ENCODE measurements at regions not wholly inside any gene's neighbourhood (a gene's known extent, or its start where the extent isn't known, plus 50 kb on each side); places are given as distances from the start of the nearest gene placed in this dataset.

DNA sequence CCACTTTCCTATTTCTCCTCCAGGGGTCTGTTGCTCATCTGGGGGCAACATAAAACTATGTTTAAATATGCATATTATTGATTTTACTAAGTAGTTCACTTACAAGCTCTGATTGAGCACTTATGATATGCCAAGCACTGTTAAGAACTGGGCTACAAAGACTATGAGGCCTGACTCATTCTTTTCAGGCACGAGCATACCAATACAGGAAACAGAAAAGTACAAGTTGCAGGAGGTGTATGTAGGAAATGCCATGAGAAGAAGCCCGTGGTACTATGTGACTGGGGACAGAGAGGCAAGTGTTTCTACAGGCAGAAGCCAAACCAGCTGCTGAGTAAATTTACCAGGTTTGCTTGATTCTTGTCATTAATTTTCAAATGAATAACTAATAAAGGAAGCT, 120.4 kb upstream of the PTGFR start:
- no peak for DNase-seq

DNA sequence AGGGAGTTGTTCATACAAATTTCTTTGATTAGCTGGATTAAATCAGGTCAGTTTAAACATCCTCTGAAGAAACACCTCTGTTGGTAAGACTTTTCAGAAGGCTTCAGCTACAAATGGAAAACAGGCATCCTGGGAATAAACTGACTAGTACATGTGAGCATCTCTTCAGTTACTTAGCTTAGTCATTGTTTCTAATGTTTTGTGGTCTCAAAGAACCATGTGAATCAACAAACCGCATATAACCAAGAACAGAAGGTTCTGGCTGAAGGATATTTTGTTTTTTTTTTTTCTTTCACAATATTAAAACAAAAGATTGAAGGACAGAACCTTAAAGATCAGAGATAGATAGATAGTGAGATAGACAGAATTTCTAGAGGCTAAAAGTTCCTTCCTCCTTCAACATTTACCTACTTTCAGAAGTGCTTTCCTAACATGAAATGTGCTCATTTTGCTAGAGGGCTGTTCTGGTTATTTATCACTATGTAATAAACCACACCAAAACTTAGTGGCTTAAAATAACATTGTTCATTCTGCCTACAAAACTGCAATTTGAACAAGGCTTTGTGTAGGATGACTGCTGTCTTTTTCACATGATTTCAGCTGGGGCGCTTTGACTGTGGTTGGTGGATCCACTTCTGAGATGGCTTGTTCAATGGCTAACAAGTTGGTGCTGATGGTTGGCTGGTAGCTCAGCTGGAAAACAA, 119.8 kb upstream of the PTGFR start:
- DNase-seq = no peak

GRCh38 chr1:78373676-78374075, 117.1 kb upstream of the PTGFR start:
- no peak for DNase-seq

DNA sequence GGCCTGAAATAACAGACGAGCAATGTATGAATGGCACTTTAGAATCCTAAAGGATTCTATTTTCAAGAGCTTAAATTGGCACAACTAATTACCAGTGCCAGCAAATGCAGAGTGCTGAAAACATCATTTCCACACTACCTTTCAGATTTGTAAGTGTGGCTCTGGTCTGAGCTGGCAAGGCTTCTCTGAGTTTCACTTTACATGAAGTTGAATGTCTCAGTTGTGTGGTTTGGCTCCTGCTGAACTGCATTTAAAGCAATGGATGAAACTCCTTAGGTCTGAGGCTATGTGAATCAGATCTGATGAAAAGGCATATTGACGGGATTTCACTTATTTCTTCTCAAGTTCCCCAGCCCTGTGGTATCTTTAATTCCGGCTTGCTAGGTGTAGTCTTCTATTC, 114.8 kb upstream of the PTGFR start:
- no peak for DNase-seq

- no peak for DNase-seq
Observed at GRCh38 chr1:78377356-78377928, 113.3 kb upstream of the PTGFR start.

- DNase-seq = no peak
Observed at GRCh38 chr1:78383923-78384322, 106.9 kb upstream of the PTGFR start.

GRCh38 chr1:78385744-78386462, 104.9 kb upstream of the PTGFR start:
- DNase-seq = no peak

- no peak for DNase-seq
Observed at GRCh38 chr1:78387201-78387600, 103.6 kb upstream of the PTGFR start.

DNA sequence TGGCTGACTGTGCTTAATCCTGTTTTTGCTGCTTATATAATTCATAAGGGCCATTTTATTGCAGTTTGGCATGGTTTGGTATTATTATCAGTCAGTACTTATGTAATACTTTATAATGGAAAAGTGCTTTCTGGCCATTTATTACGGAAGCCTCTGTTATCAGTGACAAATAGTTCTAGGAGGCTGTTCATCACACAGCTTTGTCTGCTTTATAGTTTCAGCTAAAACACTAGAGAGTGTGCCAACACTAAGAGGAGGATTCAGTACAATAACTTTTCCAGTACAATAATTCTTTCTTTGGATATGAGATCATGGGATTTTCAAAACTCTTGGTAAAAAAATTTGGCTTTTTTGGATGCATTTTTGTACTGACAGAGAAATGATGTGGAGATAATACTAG, 102.9 kb upstream of the PTGFR start:
- no peak for DNase-seq

DNA sequence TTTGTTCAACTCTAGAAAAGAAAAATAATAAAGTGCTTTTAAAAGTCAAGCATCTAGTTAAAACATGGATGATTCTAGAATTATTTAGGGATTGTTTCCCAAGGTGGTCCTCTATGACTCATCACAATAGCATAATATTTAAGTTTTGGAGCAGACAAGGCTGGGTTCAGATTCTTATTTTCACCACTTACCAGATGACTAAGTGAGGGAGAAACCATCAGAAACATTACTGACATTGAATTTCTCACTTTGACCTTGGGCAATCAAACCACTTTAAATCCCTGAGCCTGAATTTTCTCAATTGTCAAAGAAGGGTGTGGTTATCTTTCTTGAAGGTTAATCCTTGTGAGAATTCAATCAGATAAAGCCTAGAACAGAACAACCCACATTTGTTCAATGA, 102.5 kb upstream of the PTGFR start:
- DNase-seq = no peak

DNA sequence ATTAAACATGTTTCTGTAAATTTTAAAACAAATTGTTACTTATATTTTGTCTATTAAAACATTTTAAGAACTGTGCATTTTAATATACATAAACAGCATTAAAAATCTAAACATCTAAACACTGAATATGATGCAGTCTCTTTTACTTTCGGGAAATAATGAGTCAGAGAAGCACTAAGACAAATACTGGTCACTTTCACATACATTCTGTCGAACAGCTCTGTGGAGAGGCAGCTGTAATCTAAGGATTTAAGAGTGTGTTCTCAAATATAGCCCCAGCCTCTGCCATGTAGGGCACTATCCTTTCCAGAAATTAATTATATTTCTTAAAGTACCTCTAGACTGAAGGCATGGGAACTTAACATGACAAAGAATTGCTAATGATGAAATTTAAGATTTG, 89.6 kb upstream of the PTGFR start:
- no peak for DNase-seq

DNA sequence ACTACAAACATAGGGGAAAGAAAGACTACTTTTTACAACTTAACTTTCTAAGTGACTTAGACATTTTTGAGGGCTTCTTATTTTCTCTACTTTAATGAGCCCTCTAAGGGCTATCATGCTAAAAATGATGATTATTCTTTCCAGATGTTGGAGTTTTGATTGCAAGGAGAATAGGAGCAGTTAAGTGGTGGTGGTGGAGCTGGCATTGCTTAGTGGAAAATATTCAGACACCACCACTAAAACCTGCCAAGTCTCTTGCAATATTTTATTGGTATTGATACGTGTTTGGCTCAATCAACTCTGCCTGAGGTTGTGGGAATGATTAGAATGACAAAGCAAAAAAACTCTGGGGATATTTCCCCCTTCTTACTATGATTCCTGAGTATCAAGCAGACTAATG, 82.6 kb upstream of the PTGFR start:
- DNase-seq = no peak

DNA sequence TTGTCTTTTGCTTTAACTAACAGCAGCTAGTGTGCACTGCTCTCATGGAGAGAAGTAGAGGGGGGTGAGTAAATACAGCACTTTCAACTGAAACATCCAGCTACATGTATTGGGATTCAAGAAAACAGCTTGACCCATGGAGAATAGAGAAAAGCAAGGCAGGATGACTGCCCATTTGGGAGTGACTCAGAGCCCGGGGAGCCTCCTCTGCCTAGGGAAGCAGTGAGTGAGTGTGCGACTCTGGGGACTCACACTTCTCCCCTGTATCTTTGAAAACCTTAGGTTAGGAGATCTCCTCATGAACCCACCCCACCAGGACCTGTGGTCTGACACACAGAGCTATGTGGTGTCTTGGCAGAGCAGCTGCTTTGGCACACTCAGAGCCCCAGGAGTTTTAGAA, 82.0 kb upstream of the PTGFR start:
- DNase-seq = no peak

- no peak for DNase-seq
Observed at GRCh38 chr1:78410643-78411042, 80.1 kb upstream of the PTGFR start.

DNA sequence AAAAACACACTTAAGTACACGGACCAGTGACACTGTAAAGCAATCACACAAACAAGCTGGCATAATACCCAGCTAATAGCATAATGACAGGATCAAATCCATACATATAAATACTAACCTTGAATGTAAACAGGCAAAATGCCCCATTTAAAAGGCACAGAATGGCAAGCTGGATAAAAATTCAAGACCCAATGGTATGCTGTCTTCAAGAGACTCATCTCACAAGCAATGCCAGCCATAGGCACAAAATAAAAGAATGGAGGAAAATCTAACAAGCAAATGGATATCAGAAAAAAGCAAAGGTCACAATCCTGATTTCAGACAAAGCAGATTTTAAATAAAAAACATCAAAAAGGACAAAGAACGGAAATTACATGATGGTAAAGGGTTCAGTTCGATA, 79.1 kb upstream of the PTGFR start:
- DNase-seq = no peak

- DNase-seq = no peak
Observed at GRCh38 chr1:78415165-78415564, 75.6 kb upstream of the PTGFR start.

- DNase-seq = no peak
Observed at GRCh38 chr1:78419309-78419708, 71.5 kb upstream of the PTGFR start.

GRCh38 chr1:78420181-78420580, 70.6 kb upstream of the PTGFR start:
- no peak for DNase-seq

GRCh38 chr1:78420688-78421087, 70.1 kb upstream of the PTGFR start:
- DNase-seq = no peak

GRCh38 chr1:78424720-78425119, 66.1 kb upstream of the PTGFR start:
- DNase-seq = no peak

GRCh38 chr1:78426408-78426807, 64.4 kb upstream of the PTGFR start:
- DNase-seq = no peak

DNA sequence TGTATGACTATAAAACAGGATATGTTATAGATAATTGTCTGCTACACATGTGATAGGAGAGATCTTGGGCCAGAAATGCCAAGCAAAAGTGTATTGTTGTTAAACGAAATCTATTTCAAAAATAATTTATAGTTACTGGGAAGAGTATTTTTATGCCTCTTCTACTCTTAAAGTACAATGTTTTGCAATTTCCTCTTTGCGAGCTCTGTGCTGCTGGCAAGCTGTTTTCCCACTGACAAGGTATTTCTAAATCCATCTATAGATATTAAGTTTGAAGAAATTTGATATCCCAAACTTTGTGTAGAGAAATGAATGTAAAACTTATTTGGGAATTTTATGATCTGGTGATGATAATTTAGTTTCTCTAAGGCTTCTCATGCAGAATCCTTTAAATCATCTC, 63.3 kb upstream of the PTGFR start:
- no peak for DNase-seq

DNA sequence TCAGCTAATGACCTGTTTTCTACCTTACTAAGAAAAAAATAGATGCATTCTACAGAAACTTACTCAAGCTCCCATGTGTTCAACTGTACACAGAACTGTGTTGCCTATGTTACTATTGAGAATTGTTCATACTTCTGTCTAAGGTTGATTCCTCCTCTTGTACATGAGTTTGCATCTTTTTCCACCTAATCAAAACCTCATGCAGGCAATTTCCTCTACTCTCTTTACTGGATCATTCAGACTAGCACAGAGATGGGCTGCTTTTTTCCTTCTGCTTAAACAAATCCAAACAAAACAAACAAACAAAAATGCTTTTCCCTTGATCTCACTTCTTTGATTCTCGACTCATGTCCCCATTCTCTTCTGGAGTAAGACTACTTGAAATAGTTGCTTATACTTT, 58.8 kb upstream of the PTGFR start:
- DNase-seq = no peak

GRCh38 chr1:78434351-78434750, 56.4 kb upstream of the PTGFR start:
- DNase-seq = no peak

- DNase-seq = no peak
Observed at GRCh38 chr1:78436961-78437360, 53.8 kb upstream of the PTGFR start.

Measured in NCI-H510A (cell line).